ENCODE measurements at regions not wholly inside any gene's neighbourhood (a gene's known extent, or its start where the extent isn't known, plus 50 kb on each side); places are given as distances from the start of the nearest gene placed in this dataset.

DNA sequence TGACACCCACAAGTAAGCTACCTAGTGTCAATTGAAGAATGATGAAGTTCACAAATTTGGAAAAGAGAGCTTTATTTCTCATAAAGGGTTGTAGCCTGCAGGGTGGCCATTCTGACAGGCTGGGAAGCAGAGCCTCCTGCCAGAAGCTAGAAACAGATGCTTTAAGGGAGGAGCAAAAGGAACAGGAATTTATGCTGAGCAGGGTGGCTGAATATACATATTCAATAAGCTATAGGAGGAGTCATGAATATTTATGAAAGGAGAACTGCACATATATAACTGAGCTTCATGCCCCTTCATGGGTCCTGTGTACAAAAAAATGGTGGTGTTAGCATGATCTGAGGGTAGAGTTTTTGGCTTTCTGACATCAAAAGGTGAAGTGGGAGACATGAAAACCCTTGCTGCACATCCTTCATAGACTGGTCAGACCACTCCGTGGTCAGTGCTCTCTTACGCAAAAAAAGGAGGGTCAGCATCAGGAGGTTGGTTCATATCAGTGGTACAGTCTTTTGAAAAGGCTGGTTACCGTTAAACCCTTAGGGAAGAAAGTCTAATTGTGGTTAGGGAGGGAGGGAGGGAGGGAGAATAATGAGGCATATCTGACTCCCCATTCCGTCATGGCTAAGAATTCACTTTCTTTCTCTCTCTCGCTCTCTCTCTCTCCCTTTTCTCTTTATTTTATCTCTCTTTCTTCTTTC, 121.4 kb downstream of the LUZP4 start:
- POLR2A ChIA-PET, result no interaction called here
- Histone ChIP-seq H3K27me3 (ENCODE audit: control insufficient read depth, insufficient read depth, low read length) (no peaks in the 10 kb centered on the region), H3K4me3 (ENCODE audit: low read depth, low read length) (no peak overlapping the region), H3K36me3 (ENCODE audit: control insufficient read depth, insufficient read depth, low read length) (no peaks in the 10 kb centered on the region)
- TF ChIP-seq, protein P1, sequence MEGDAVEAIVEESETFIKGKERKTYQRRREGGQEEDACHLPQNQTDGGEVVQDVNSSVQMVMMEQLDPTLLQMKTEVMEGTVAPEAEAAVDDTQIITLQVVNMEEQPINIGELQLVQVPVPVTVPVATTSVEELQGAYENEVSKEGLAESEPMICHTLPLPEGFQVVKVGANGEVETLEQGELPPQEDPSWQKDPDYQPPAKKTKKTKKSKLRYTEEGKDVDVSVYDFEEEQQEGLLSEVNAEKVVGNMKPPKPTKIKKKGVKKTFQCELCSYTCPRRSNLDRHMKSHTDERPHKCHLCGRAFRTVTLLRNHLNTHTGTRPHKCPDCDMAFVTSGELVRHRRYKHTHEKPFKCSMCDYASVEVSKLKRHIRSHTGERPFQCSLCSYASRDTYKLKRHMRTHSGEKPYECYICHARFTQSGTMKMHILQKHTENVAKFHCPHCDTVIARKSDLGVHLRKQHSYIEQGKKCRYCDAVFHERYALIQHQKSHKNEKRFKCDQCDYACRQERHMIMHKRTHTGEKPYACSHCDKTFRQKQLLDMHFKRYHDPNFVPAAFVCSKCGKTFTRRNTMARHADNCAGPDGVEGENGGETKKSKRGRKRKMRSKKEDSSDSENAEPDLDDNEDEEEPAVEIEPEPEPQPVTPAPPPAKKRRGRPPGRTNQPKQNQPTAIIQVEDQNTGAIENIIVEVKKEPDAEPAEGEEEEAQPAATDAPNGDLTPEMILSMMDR (IDR thresholded peaks at IDR 0.05; ENCODE audit: insufficient read depth, low read depth, low read length), result no peak
- DNase-seq (ENCODE audit: low read depth), result no peak
- CTCF ChIA-PET, result no interaction called here

DNA sequence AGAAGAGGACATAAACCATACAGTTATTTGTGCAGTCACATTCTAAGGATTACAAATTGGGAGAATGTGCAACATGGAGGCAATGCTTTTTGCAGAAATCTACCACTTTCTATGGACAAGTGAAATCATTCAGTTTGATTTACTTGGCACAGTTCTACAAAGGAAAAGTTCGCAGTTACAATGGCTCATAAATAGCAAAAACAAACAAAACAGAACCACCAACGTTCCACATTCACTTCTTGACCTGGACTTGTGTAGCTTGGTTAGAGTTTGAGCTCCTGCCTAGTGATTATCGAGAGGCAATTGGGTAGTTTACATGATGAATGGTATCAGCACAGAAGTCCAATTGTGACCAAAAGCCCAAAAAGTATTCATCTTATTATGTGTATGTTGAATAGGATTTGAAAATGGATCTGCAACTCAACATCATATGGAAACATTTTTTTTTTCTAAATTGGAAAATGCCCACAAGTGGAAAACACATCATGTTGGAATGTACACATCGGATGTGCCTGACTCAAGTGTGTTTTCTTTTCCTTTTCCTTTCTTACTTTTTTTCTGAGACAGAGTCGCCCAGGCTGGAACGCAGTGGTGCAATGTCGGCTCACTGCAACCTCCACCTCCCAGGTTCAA, 123.8 kb downstream of the LUZP4 start:
- Histone ChIP-seq H3K4me3 (ENCODE audit: low read depth, low read length) (no peak overlapping the region), H3K36me3 (ENCODE audit: control insufficient read depth, insufficient read depth, low read length) (no peaks in the 10 kb centered on the region), H3K27me3 (ENCODE audit: control insufficient read depth, insufficient read depth, low read length) (no peaks in the 10 kb centered on the region)
- POLR2A ChIA-PET, result no interaction called here
- CTCF ChIA-PET, result no interaction called here
- TF ChIP-seq, protein P1 (IDR thresholded peaks at IDR 0.05; ENCODE audit: insufficient read depth, low read depth, low read length), result no peak
- no peak for DNase-seq (ENCODE audit: low read depth)

DNA sequence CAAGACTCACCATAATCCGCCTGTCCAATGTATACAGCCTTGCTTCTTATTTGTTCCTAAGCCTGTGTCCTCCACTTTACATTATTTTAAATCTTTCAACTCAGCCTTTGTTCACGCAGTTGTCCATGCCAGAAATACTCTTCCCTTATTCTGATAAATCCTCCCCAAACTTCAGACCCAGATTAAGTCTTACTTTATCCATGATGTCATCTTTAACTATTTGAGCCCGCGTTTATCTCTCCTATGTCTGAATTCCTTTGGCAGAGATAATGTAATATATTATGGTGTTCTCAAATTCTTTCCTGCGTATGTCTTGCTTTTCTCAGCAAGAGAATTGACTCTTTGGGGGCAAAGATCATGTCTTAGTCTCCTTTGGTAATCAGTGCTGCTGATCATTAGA, 129.6 kb downstream of the LUZP4 start:
- Histone ChIP-seq H3K4me3 (ENCODE audit: low read depth, low read length) (no peak overlapping the region), H3K36me3 (ENCODE audit: control insufficient read depth, insufficient read depth, low read length) (no peaks in the 10 kb centered on the region), H3K27me3 (ENCODE audit: control insufficient read depth, insufficient read depth, low read length) (no peaks in the 10 kb centered on the region)
- TF ChIP-seq, protein P1 (IDR thresholded peaks at IDR 0.05; ENCODE audit: insufficient read depth, low read depth, low read length), result no peak
- CTCF ChIA-PET, result no interaction called here
- POLR2A ChIA-PET, result no interaction called here
- no peak for DNase-seq (ENCODE audit: low read depth)

DNA sequence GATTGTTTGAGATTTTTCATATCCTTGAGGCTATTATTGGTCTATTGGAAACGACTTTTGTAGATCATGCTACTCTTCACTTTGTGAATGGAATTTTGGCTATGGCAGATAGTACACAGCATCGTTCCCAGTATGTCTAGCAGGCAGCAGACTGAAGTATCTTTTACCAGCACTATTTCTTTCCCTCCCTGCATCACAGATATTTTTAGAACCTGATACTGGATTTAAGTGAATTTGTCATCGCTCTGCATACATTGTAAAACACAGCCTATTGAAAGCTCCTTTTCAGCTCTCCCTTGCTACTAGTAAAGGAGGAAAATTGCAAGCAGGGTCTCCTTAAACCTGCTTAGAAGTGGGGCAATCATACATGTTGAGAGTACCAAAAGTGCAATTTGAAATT, 133.6 kb downstream of the LUZP4 start:
- ChIA-PET POLR2A (no interaction called here), CTCF (no interaction called here)
- TF ChIP-seq, protein P1 (IDR thresholded peaks at IDR 0.05; ENCODE audit: insufficient read depth, low read depth, low read length), result no peak
- Histone ChIP-seq H3K4me3 (ENCODE audit: low read depth, low read length) (no peak overlapping the region), H3K27me3 (ENCODE audit: control insufficient read depth, insufficient read depth, low read length) (no peaks in the 10 kb centered on the region), H3K36me3 (ENCODE audit: control insufficient read depth, insufficient read depth, low read length) (no peaks in the 10 kb centered on the region)
- DNase-seq (ENCODE audit: low read depth), result no peak

DNA sequence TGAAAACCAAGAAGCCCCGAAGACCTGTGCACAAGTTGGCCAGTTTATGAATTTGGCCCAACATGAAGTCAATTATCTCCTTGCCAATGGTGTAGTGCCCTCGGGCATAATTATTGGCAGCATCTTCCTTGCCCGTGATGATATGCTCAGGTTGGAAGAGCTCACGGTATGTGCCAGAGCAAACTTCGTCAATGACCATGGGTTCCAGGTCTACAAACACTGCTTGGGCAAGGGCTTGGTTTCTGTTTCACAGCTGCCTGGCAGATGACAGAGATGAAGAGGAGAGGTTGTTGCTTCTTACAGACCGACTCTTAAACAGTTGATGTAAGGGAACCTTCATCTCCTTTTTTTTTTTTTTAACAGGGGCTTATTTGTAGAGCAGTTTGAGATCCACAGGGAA, 135.6 kb upstream of the PLS3 start:
- no peak for DNase-seq (ENCODE audit: low read depth)
- TF ChIP-seq, protein P1 (IDR thresholded peaks at IDR 0.05; ENCODE audit: insufficient read depth, low read depth, low read length), result no peak
- Histone ChIP-seq H3K4me3 (ENCODE audit: low read depth, low read length) (no peak overlapping the region), H3K27me3 (ENCODE audit: control insufficient read depth, insufficient read depth, low read length) (no peaks in the 10 kb centered on the region), H3K36me3 (ENCODE audit: control insufficient read depth, insufficient read depth, low read length) (no peaks in the 10 kb centered on the region)
- POLR2A ChIA-PET, result no interaction called here
- CTCF ChIA-PET, result no interaction called here
